ENCODE measurements at regions not wholly inside any gene's neighbourhood (a gene's known extent, or its start where the extent isn't known, plus 50 kb on each side); places are given as distances from the start of the nearest gene placed in this dataset.

GRCh38 chr17:73785958-73786743 lies 141.9 kb upstream of the SDK2 start:
- no peak for DNase-seq (ENCODE audit: extremely low spot score)
- CTCF ChIA-PET: interaction anchor here (1.1 to 1.9 kb wide), 2 partner anchors 9 to 12 kb away, joined by 3 to 5 read pairs; no protein-coding TSS in a partner anchor
- POLR2A ChIA-PET: no interaction called here
- TF ChIP-seq CTCF (IDR thresholded peaks at IDR 0.05; ENCODE audit: control extremely low read depth, extremely low read depth, low read depth, missing control alignments): no peak

GRCh38 chr17:73787076-73788059 lies 143.1 kb upstream of the SDK2 start:
- TF ChIP-seq CTCF (IDR thresholded peaks at IDR 0.05; ENCODE audit: control extremely low read depth, extremely low read depth, low read depth, missing control alignments): no peak
- CTCF ChIA-PET: interaction anchor here (1.6 to 1.9 kb wide), 2 partner anchors 9 to 11 kb away, joined by 4 to 5 read pairs; no protein-coding TSS in a partner anchor
- no peak for DNase-seq (ENCODE audit: extremely low spot score)
- POLR2A ChIA-PET: no interaction called here

- no peak for DNase-seq (ENCODE audit: extremely low spot score)
- TF ChIP-seq CTCF (IDR thresholded peaks at IDR 0.05; ENCODE audit: control extremely low read depth, extremely low read depth, low read depth, missing control alignments): no peak
- POLR2A ChIA-PET: no interaction called here
- CTCF ChIA-PET: interaction anchor here (1.4 to 1.9 kb wide), 3 partner anchors 8 to 14 kb away, joined by 4 to 5 read pairs (median 4); no protein-coding TSS in a partner anchor
These were observed 143.9 kb upstream of the SDK2 start for GRCh38 chr17:73788111-73788510.

GRCh38 chr17:73791121-73791520 lies 146.9 kb upstream of the SDK2 start:
- POLR2A ChIA-PET: no interaction called here
- no peak for DNase-seq (ENCODE audit: extremely low spot score)
- TF ChIP-seq CTCF (IDR thresholded peaks at IDR 0.05; ENCODE audit: control extremely low read depth, extremely low read depth, low read depth, missing control alignments): no peak
- CTCF ChIA-PET: no interaction called here

- POLR2A ChIA-PET: no interaction called here
- DNase-seq (ENCODE audit: extremely low spot score): no peak
- CTCF ChIA-PET: no interaction called here
- no peak for TF ChIP-seq CTCF (IDR thresholded peaks at IDR 0.05; ENCODE audit: control extremely low read depth, extremely low read depth, low read depth, missing control alignments)
These were observed 147.4 kb upstream of the SDK2 start for GRCh38 chr17:73791631-73792030.

GRCh38 chr17:73792994-73793393 lies 148.7 kb upstream of the SDK2 start:
- ChIA-PET POLR2A (no interaction called here), CTCF (interaction anchor here (1.3 kb wide), 1 partner anchor 8 kb away, joined by 3 read pairs; no protein-coding TSS in a partner anchor)
- no peak for TF ChIP-seq CTCF (IDR thresholded peaks at IDR 0.05; ENCODE audit: control extremely low read depth, extremely low read depth, low read depth, missing control alignments)
- DNase-seq (ENCODE audit: extremely low spot score): no peak

Measured in GM10248 (cell line).